ENCODE measurements at regions not wholly inside any gene's neighbourhood (a gene's known extent, or its start where the extent isn't known, plus 50 kb on each side); places are given as distances from the start of the nearest gene placed in this dataset.
"Not testable (repeated sequence)": the region's sequence is repeated elsewhere in the genome, so short reads cannot be mapped to it uniquely, and the experiment has no call there.

DNA sequence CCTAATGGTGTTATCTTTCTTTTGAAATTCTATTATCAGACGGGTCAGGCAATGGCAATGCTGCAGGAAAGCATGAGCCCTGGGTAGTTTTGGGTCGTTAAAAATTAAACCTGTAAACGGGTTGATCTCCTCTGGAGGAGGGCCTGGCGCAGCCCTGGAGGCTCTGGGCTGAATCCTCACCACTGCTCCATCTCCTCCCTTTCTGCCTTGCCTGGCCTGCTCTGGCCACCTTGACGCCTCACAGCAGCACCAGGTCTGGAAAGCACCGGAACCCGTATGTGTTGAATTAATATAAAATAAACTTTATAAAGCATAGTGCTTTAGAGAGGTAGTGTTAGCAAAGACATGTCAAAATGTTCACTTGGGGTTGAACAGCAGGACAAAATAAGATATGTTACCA lies 316.1 kb downstream of the LNPK start:
- Mint-ChIP-seq H3K9me3 (no peaks in the 10 kb centered on the region), H3K27me3 (peaks cover 50 to 62% of the 10 kb centered on the region in 2 donors), H3K4me1 (ENCODE audit: low read depth in 2 of 2) (no peaks in the 10 kb centered on the region), H3K27ac (no peak overlapping the region), H3K36me3 (ENCODE audit: insufficient read depth) (no peaks in the 10 kb centered on the region), H3K4me3 (no peak overlapping the region)
- DNase-seq, result no peak
- no peak for ATAC-seq (replicated peaks)

DNA sequence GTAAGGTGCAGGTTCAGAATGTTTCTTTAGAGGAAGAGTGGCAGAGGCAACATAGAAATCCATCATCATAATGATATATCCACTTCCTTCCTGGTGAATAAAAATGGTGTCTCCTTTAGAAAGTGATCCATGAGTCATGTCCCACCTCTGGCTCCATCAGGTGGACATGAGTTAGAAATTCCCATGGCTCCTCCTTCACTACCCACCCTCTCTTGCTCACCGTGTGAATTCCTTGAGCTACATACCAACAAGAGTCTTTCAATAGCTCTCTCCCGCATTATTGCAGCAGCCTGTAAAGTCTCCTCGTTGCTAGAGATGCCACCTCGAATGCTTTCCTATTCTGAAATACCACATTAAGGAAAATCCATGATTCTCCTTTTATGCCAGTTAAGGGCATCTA lies 317.6 kb downstream of the LNPK start:
- Mint-ChIP-seq H3K4me3 (no peak overlapping the region), H3K36me3 (ENCODE audit: insufficient read depth) (no peaks in the 10 kb centered on the region), H3K9me3 (no peaks in the 10 kb centered on the region), H3K27me3 (peaks cover 50 to 60% of the 10 kb centered on the region in 2 donors), H3K4me1 (ENCODE audit: low read depth in 2 of 2) (no peaks in the 10 kb centered on the region), H3K27ac (no peak overlapping the region)
- ATAC-seq (replicated peaks), result no peak
- DNase-seq, result no peak

DNA sequence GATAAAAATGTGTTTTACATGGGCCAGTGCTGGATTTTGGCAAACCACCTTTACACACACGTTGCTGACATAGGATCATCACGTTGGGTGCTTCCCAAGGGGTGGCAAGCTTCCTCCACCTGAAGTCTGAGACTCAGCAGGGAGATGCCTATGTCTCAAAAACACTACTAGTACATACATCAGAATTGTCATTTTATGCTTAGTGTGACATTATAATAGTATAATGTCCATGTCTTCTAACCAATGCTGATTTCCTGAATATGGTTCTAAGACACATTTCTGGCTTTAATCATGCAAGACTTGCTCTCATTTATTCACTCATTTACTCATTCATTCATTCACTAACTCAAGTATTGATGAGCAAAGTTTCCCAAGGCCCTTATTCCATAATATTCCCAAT lies 322.3 kb downstream of the LNPK start:
- H3K27ac Mint-ChIP-seq, result no peak overlapping the region
- no peak for DNase-seq
- H3K27me3 Mint-ChIP-seq, result peaks cover 21 to 43% of the 10 kb centered on the region in 2 donors
- ATAC-seq (replicated peaks), result no peak
- no peaks in the 10 kb centered on the region for H3K4me1 Mint-ChIP-seq (ENCODE audit: low read depth in 2 of 2)
- H3K9me3 Mint-ChIP-seq, result no peaks in the 10 kb centered on the region
- H3K36me3 Mint-ChIP-seq (ENCODE audit: insufficient read depth), result no peaks in the 10 kb centered on the region
- no peak overlapping the region for H3K4me3 Mint-ChIP-seq

DNA sequence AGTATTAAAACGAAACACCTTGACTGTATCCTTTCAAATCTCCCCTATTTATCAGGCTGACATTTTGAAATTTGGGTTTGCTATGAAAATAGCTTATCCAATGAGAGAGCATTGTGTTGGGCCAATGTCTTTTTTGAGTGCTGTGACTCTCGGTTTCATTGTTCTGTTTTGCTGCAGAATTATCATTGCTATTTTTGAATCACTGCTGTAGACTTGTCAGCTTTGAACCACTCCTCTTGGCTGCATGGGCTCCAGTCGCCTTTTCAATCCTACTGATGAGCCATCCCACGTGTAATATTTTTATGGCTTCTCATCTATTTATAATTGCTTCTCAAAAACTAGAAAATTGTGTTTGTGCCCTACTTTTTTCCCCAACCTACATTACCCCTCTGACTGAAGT lies 322.8 kb downstream of the LNPK start:
- Mint-ChIP-seq H3K9me3 (no peaks in the 10 kb centered on the region), H3K27ac (no peak overlapping the region), H3K27me3 (peaks cover 20 to 38% of the 10 kb centered on the region in 2 donors), H3K4me1 (ENCODE audit: low read depth in 2 of 2) (no peaks in the 10 kb centered on the region), H3K36me3 (ENCODE audit: insufficient read depth) (no peaks in the 10 kb centered on the region), H3K4me3 (no peak overlapping the region)
- DNase-seq (no peak), ATAC-seq (replicated peaks) (no peak)

DNA sequence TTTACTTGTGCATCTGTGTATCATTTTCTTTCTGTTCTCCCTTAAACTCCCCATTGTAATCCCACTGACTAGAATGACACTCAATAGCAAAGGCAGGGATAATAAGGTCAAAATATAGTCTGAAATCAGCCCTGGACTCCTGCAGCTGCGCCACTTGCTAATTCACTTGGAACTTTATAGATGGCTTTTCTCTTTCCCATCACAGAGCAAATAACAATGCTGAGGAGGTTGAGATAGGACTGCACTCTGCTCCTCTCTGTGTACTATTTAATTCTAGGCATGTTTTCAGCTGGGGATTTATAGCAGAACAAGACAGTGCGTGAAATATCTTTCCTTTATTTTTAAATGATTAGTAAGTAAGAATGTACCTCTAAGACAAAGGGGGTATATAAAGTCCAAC lies 324.2 kb downstream of the LNPK start:
- Mint-ChIP-seq H3K4me1 (ENCODE audit: low read depth in 2 of 2) (no peaks in the 10 kb centered on the region), H3K27ac (no peak overlapping the region), H3K36me3 (ENCODE audit: insufficient read depth) (no peaks in the 10 kb centered on the region), H3K4me3 (no peak overlapping the region), H3K9me3 (no peaks in the 10 kb centered on the region), H3K27me3 (peaks cover 10 to 25% of the 10 kb centered on the region in 2 donors)
- DNase-seq (no peak), ATAC-seq (replicated peaks) (no peak)

DNA sequence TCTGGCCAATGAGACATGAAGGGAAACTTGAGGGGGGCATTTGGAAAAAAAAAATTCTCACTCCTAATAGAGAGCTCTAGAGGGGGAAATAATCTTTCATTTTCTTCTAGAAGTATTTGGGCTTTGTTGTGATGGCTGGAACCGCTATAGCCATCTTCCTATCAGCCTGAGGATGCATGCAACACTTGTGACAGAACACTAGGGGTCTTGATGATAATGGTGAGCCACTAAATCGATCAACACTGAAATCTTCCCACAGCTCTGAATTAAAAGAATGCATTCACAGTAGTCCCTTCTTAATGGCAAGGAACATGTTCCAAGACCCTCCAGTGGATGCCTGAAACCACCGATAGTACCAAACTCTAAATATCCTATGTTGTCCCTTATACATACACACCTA lies 325.3 kb downstream of the LNPK start:
- ATAC-seq (replicated peaks) (no peak), DNase-seq (no peak)
- Mint-ChIP-seq H3K36me3 (ENCODE audit: insufficient read depth) (no peaks in the 10 kb centered on the region), H3K4me3 (no peak overlapping the region), H3K27me3 (peaks cover 7 to 18% of the 10 kb centered on the region in 2 donors), H3K27ac (no peak overlapping the region), H3K4me1 (ENCODE audit: low read depth in 2 of 2) (no peaks in the 10 kb centered on the region), H3K9me3 (no peaks in the 10 kb centered on the region)

- not testable (repeated sequence) for DNase-seq
These were observed 333.3 kb downstream of the LNPK start for GRCh38 chr2:175668804-175669203.

GRCh38 chr2:175662335-175662734 lies 339.7 kb downstream of the LNPK start:
- no peaks in the 10 kb centered on the region for H3K4me1 Mint-ChIP-seq (ENCODE audit: low read depth in 2 of 2)
- H3K27me3 Mint-ChIP-seq, result peaks cover 12 to 22% of the 10 kb centered on the region in 2 donors
- H3K9me3 Mint-ChIP-seq, result peaks cover 0 to 2% of the 10 kb centered on the region in 2 donors
- H3K36me3 Mint-ChIP-seq (ENCODE audit: insufficient read depth), result no peaks in the 10 kb centered on the region
- no peak overlapping the region for H3K4me3 Mint-ChIP-seq
- no peak for DNase-seq
- H3K27ac Mint-ChIP-seq, result no peak overlapping the region
- no peak for ATAC-seq (replicated peaks)

More at GRCh38 chr2:175668804-175669203, 333.3 kb downstream of the LNPK start:
- ATAC-seq (replicated peaks); H3K4me3 Mint-ChIP-seq; H3K4me1 Mint-ChIP-seq (ENCODE audit: low read depth in 2 of 2); H3K27ac Mint-ChIP-seq; H3K9me3 Mint-ChIP-seq; H3K36me3 Mint-ChIP-seq (ENCODE audit: insufficient read depth): not testable (repeated sequence)
- H3K27me3 Mint-ChIP-seq, result peaks cover 24 to 30% of the 10 kb centered on the region in 2 donors

GRCh38 chr2:175648577-175649063 lies 353.4 kb downstream of the LNPK start:
- no peaks in the 10 kb centered on the region for H3K36me3 Mint-ChIP-seq (ENCODE audit: insufficient read depth)
- H3K27ac Mint-ChIP-seq, result no peak overlapping the region
- H3K4me1 Mint-ChIP-seq (ENCODE audit: low read depth in 2 of 2), result no peaks in the 10 kb centered on the region
- H3K27me3 Mint-ChIP-seq, result peaks cover 0 to 10% of the 10 kb centered on the region in 2 donors
- DNase-seq (no peak), ATAC-seq (replicated peaks) (no peak)
- no peak overlapping the region for H3K4me3 Mint-ChIP-seq
- no peaks in the 10 kb centered on the region for H3K9me3 Mint-ChIP-seq

DNA sequence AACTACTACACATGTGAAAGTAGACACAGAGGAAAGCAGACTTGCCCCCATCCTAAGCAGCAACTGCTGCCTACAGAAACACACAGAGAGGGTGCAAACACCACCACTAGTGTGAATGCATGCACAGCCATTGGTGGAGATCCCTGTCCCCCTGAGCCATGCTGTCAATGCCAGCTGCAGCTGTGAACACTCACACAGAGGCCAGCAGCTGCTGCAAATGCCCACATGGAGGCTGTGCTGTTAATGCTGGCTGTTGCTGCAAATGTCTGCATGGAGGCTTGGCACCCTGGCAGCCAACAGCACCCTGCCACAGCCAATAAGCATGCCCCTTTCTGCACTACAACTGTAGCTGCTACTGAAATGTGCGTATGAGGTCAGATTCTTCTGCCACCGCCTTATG lies 355.0 kb downstream of the LNPK start:
- Mint-ChIP-seq H3K36me3 (ENCODE audit: insufficient read depth) (no peaks in the 10 kb centered on the region), H3K27me3 (peaks cover 0 to 10% of the 10 kb centered on the region in 2 donors), H3K9me3 (no peaks in the 10 kb centered on the region), H3K4me3 (no peak overlapping the region), H3K4me1 (ENCODE audit: low read depth in 2 of 2) (no peaks in the 10 kb centered on the region), H3K27ac (no peak overlapping the region)
- no peak for DNase-seq
- ATAC-seq (replicated peaks), result no peak

DNA sequence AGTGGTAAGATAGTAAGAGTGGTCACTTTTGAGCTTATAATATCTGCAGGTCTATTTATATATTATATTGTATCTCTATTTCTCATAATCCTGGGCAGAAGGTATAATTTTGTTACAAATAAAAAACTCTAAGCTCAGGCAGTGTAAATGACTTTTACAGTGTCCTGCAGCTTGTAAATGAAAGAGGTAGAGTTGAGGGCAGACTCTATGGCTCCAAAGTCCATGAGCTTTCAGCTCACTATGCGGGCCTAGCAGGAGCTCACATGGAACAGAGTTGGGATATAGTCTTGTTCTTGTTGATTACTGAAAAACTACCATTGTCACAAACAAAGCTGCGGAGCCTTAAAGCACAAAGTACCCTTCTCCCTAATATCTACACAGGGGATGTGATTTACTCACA lies 361.4 kb downstream of the LNPK start:
- no peak for DNase-seq
- Mint-ChIP-seq H3K9me3 (no peaks in the 10 kb centered on the region), H3K4me1 (ENCODE audit: low read depth in 2 of 2) (no peaks in the 10 kb centered on the region)

DNA sequence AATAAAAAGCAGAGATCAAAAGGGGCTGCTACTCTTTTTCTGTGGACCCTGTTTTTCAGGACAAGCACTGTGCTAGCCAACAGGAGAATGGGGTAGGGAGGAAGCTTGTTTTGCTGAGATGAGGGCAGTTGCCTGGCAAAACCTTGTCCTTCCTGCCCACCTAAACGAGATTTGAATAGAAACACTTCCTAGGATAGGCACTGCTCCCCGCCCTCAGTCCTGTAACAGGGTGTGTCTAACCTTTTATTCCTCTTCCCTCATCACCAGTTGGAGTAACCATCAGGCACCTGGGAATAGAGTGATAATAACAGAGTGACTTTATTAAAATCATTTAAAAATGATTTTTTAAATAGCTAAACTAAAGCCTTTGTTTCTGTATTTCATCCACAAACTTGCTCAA lies 368.8 kb downstream of the LNPK start:
- no peaks in the 10 kb centered on the region for H3K4me1 Mint-ChIP-seq (ENCODE audit: low read depth in 2 of 2)
- H3K36me3 Mint-ChIP-seq (ENCODE audit: insufficient read depth), result no peaks in the 10 kb centered on the region
- peaks cover 16 to 33% of the 10 kb centered on the region in 2 donors for H3K27me3 Mint-ChIP-seq

More for the DNA sequence above, 361.4 kb downstream of the LNPK start:
- Mint-ChIP-seq H3K27me3 (peaks cover 0 to 6% of the 10 kb centered on the region in 2 donors), H3K36me3 (ENCODE audit: insufficient read depth) (no peaks in the 10 kb centered on the region), H3K4me3 (no peak overlapping the region), H3K27ac (no peak overlapping the region)
- ATAC-seq (replicated peaks), result no peak

GRCh38 chr2:175631245-175631623 lies 370.8 kb downstream of the LNPK start:
- H3K27me3 Mint-ChIP-seq, result peaks cover 16 to 33% of the 10 kb centered on the region in 2 donors
- no peak overlapping the region for H3K4me3 Mint-ChIP-seq
- ATAC-seq (replicated peaks), result no peak
- H3K9me3 Mint-ChIP-seq, result no peaks in the 10 kb centered on the region
- H3K27ac Mint-ChIP-seq, result no peak overlapping the region
- H3K36me3 Mint-ChIP-seq (ENCODE audit: insufficient read depth), result no peaks in the 10 kb centered on the region
- H3K4me1 Mint-ChIP-seq (ENCODE audit: low read depth in 2 of 2), result no peaks in the 10 kb centered on the region
- DNase-seq, result no peak

More for the DNA sequence above, 368.8 kb downstream of the LNPK start:
- ATAC-seq (replicated peaks) (no peak), DNase-seq (no peak)
- Mint-ChIP-seq H3K9me3 (no peaks in the 10 kb centered on the region), H3K27ac (no peak overlapping the region), H3K4me3 (no peak overlapping the region)

DNA sequence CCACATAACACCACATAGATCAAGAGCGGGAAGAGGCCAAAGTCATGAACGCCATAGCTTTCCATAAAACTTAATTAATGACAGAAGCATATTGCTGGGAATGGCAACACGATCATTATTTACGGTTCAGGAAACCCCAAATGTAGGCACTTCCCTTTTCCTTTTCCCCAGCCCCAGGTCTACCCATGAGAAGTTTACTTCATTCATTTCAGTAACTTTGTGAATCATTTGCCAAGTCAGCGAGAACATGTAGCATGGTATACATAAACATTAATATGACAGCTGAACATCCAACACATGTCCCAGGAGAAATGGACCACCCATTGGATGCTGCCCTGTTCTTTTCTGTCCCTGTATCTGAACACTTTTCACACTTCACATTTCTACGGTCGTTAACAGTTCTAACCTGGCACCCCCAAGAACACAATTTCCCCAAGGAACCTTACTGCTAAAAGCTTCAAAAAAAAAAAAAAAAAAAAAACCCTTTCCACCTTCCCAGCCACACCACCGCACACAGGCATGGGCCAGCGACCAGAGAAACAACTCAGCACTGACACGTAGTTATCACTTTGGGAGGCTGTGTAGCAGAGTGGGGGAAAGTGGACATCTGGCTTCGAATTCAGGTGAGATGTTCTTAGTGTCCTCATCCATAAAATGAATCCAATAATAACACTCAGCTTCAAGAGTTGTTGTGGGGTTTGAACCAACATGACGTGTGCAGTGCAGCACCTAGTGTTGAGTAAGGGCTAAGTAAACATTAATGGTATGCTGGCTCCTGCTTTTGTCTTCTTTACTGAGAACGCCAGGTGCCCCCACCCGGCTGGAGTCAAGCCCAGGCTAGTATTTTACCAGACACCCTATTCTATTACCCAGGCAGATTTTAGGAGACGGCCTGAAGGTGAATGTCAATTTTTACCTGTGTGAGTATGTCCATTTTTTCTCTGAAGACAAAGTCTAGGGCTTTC lies 371.5 kb downstream of the LNPK start:
- ATAC-seq (replicated peaks) (no peak), DNase-seq (no peak)
- no peaks in the 10 kb centered on the region for H3K9me3 Mint-ChIP-seq
- H3K4me1 Mint-ChIP-seq (ENCODE audit: low read depth in 2 of 2), result no peaks in the 10 kb centered on the region
- no peaks in the 10 kb centered on the region for H3K36me3 Mint-ChIP-seq (ENCODE audit: insufficient read depth)
- H3K27me3 Mint-ChIP-seq, result peaks cover 16 to 33% of the 10 kb centered on the region in 2 donors
- no peak overlapping the region for H3K4me3 Mint-ChIP-seq
- H3K27ac Mint-ChIP-seq, result no peak overlapping the region

Data from effector memory CD8-positive, alpha-beta T cell (primary cell).